ENCODE measurements at regions not wholly inside any gene's neighbourhood (a gene's known extent, or its start where the extent isn't known, plus 50 kb on each side); places are given as distances from the start of the nearest gene placed in this dataset.

DNA sequence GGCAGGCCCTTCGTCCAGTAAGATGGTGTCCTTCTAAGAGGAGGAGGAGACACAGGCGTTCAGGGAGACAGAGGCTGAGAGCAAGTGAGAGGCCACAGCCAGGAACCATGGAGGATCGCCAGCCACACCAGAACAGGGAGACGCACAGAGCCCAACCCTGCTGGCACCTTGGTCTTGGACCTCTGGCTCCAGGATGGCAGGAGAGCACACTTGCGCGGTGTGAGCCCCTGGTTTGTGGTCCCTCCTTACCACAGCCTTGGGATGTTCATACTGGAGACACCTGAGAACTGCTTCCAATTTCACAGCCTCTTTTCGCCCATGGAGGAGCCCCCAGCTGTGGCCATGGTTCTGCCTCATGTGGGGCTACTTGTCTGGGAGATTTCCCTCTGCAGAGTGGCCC, 222.4 kb downstream of the DLL1 start:
- Histone ChIP-seq H3K36me3 (ENCODE audit: control insufficient read depth in 2 of 2, extremely low read depth in 1 of 2, insufficient read depth in 2 of 2, low read length in 2 of 2) (no peaks in the 10 kb centered on the region), H3K4me2 (ENCODE audit: insufficient read depth, low read length) (no peak overlapping the region), H3K79me2 (ENCODE audit: control insufficient read depth, insufficient read depth, low read length) (no peaks in the 10 kb centered on the region), H3K27ac (ENCODE audit: insufficient read depth, low read depth, low read length) (no peak overlapping the region), H3K4me3 (replicated peaks in 1 of 3; ENCODE audit: insufficient read depth in 1 of 3, low read depth in 1 of 3, low read length in 3 of 3) (no peak overlapping the region), H3K27me3 (ENCODE audit: control insufficient read depth in 2 of 2, insufficient read depth in 2 of 2, low read length in 2 of 2) (no peaks in the 10 kb centered on the region), H4K20me1 (replicated peaks; ENCODE audit: control insufficient read depth, extremely low read depth, insufficient read depth, low read length) (no peaks in the 10 kb centered on the region), H2AFZ (ENCODE audit: low read depth, low read length) (no peak overlapping the region), H3K4me1 (ENCODE audit: control insufficient read depth, extremely low read depth, insufficient read depth, low read length) (no peaks in the 10 kb centered on the region), H3K9me3 (replicated peaks; ENCODE audit: control insufficient read depth, insufficient read depth, low read length) (no peaks in the 10 kb centered on the region), H3K9ac (replicated peaks; ENCODE audit: extremely low read depth, insufficient read depth, low read length) (no peak overlapping the region), H3K9me1 (replicated peaks; ENCODE audit: control insufficient read depth, extremely low read depth, insufficient read depth, low read length) (no peaks in the 10 kb centered on the region)
- POLR2A ChIA-PET: no interaction called here
- intact Hi-C loops (cut with micrococcal nuclease) (no loop called here), dilution Hi-C loops (cut with MboI; ENCODE audit: extremely low pct_ligation_motif_present, low sequenced_read_pairs) (no loop called here)
- CTCF ChIA-PET: no interaction called here
- no TSS peak for BruUV-seq (replicated peaks)
- no peak for FAIRE-seq
- no peak for DNase-seq (ENCODE audit: low read depth, low spot score)
- TF ChIP-seq GATA2 (IDR thresholded peaks at IDR 0.05; ENCODE audit: insufficient read depth, insufficient read length, low read depth, low read length) (no peak), EZH2 (IDR thresholded peaks at IDR 0.05; ENCODE audit: borderline replicate concordance, low read depth, low read length, severe bottlenecking) (no peak), MYC (IDR thresholded peaks at IDR 0.05; ENCODE audit: low read depth, low read length) (no peak), JUN (IDR thresholded peaks at IDR 0.05; ENCODE audit: borderline replicate concordance, insufficient read depth, insufficient read length, low read depth) (no peak)
- TF ChIP-seq, protein P1, sequence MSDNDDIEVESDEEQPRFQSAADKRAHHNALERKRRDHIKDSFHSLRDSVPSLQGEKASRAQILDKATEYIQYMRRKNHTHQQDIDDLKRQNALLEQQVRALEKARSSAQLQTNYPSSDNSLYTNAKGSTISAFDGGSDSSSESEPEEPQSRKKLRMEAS (IDR thresholded peaks at IDR 0.05; ENCODE audit: insufficient read depth, insufficient read length): no peak

DNA sequence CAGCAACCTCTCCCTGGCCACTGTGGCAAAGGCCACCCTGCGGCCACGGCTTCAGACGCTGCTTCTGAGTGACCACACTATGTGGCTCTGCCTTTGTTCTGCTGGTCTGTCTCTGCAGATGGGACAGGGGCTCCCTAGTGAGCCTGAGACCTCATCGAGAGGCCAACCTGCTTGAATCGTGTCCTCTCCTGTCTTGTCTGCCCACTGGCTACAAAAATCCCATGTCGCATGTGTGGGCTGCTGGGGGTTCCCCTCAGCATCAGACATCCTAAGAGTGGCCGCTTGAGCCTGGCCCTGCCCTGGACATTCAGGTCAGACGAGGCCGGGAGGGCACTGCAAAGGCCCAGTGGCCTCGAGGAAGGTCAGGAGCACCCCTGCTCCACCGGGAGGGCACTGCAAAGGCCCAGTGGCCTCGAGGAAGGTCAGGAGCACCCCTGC, 222.9 kb downstream of the DLL1 start:
- Histone ChIP-seq H3K79me2 (ENCODE audit: control insufficient read depth, insufficient read depth, low read length) (no peaks in the 10 kb centered on the region), H4K20me1 (replicated peaks; ENCODE audit: control insufficient read depth, extremely low read depth, insufficient read depth, low read length) (no peaks in the 10 kb centered on the region), H3K4me3 (replicated peaks in 1 of 3; ENCODE audit: insufficient read depth in 1 of 3, low read depth in 1 of 3, low read length in 3 of 3) (no peak overlapping the region), H3K9ac (replicated peaks; ENCODE audit: extremely low read depth, insufficient read depth, low read length) (no peak overlapping the region), H3K9me3 (replicated peaks; ENCODE audit: control insufficient read depth, insufficient read depth, low read length) (no peaks in the 10 kb centered on the region), H3K4me2 (ENCODE audit: insufficient read depth, low read length) (no peak overlapping the region), H3K4me1 (ENCODE audit: control insufficient read depth, extremely low read depth, insufficient read depth, low read length) (no peaks in the 10 kb centered on the region), H3K9me1 (replicated peaks; ENCODE audit: control insufficient read depth, extremely low read depth, insufficient read depth, low read length) (no peaks in the 10 kb centered on the region), H3K27me3 (ENCODE audit: control insufficient read depth in 2 of 2, insufficient read depth in 2 of 2, low read length in 2 of 2) (no peaks in the 10 kb centered on the region), H2AFZ (ENCODE audit: low read depth, low read length) (no peak overlapping the region), H3K27ac (ENCODE audit: insufficient read depth, low read depth, low read length) (no peak overlapping the region), H3K36me3 (ENCODE audit: control insufficient read depth in 2 of 2, extremely low read depth in 1 of 2, insufficient read depth in 2 of 2, low read length in 2 of 2) (no peaks in the 10 kb centered on the region)
- CTCF ChIA-PET: no interaction called here
- dilution Hi-C loops (cut with MboI; ENCODE audit: extremely low pct_ligation_motif_present, low sequenced_read_pairs): no loop called here
- no peak for FAIRE-seq
- BruUV-seq (replicated peaks): no TSS peak
- POLR2A ChIA-PET: no interaction called here
- TF ChIP-seq GATA2 (IDR thresholded peaks at IDR 0.05; ENCODE audit: insufficient read depth, insufficient read length, low read depth, low read length) (no peak), EZH2 (IDR thresholded peaks at IDR 0.05; ENCODE audit: borderline replicate concordance, low read depth, low read length, severe bottlenecking) (no peak), POLR2A (IDR thresholded peaks at IDR 0.05; ENCODE audit: low read depth, low read length) (no peak), POLR2AphosphoS5 (IDR thresholded peaks at IDR 0.05; ENCODE audit: insufficient read depth, low read depth, low read length) (no peak), MYC (IDR thresholded peaks at IDR 0.05; ENCODE audit: low read depth, low read length) (no peak), JUN (IDR thresholded peaks at IDR 0.05; ENCODE audit: borderline replicate concordance, insufficient read depth, insufficient read length, low read depth) (no peak), FOS (IDR thresholded peaks at IDR 0.05; ENCODE audit: borderline replicate concordance, insufficient read depth, low read length) (no peak)
- TF ChIP-seq, protein P1 (IDR thresholded peaks at IDR 0.05; ENCODE audit: insufficient read depth, insufficient read length): no peak
- TF ChIP-seq, protein P2, sequence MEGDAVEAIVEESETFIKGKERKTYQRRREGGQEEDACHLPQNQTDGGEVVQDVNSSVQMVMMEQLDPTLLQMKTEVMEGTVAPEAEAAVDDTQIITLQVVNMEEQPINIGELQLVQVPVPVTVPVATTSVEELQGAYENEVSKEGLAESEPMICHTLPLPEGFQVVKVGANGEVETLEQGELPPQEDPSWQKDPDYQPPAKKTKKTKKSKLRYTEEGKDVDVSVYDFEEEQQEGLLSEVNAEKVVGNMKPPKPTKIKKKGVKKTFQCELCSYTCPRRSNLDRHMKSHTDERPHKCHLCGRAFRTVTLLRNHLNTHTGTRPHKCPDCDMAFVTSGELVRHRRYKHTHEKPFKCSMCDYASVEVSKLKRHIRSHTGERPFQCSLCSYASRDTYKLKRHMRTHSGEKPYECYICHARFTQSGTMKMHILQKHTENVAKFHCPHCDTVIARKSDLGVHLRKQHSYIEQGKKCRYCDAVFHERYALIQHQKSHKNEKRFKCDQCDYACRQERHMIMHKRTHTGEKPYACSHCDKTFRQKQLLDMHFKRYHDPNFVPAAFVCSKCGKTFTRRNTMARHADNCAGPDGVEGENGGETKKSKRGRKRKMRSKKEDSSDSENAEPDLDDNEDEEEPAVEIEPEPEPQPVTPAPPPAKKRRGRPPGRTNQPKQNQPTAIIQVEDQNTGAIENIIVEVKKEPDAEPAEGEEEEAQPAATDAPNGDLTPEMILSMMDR (IDR thresholded peaks at IDR 0.05; ENCODE audit: extremely low read depth in 1 of 2, insufficient read depth in 1 of 2, low read depth in 1 of 2, low read length in 2 of 2): no peak
- intact Hi-C loops (cut with micrococcal nuclease): no loop called here
- no peak for DNase-seq (ENCODE audit: low read depth, low spot score)
